Parathyroid adenoma (tissue), 2 donors: ENCODE measurements at regions not wholly inside any gene's neighbourhood (a gene's known extent, or its start where the extent isn't known, plus 50 kb on each side); places are given as distances from the start of the nearest gene placed in this dataset.

Source experiments
- H2AFZ ChIP-seq: fragments of 300-600 bp; sonication (generic); one replicate; pipeline ENCODE4 v1.7.0; 2017; ENCODE audit warnings: antibody characterized with exemption, mild to moderate bottlenecking
- H3K27ac ChIP-seq: fragments of 300-600 bp; sonication (generic); one replicate; pipeline ENCODE4 v1.7.0; 2017
- H3K27me3 ChIP-seq: fragments of 300-600 bp; sonication (generic); one replicate; pipeline ENCODE4 v1.7.0; 2017; ENCODE audit warnings: low read length; ENCODE audit not compliant: control insufficient read depth, insufficient read depth
- H3K36me3 ChIP-seq: fragments of 300-600 bp; sonication (generic); one replicate; pipeline ENCODE4 v1.7.0; 2017; ENCODE audit warnings: low read length; ENCODE audit not compliant: control insufficient read depth, insufficient read depth
- H3K4me1 ChIP-seq: fragments of 300-600 bp; sonication (generic); one replicate; pipeline ENCODE4 v1.7.0; 2017; ENCODE audit warnings: control low read depth
- H3K4me2 ChIP-seq: fragments of 300-600 bp; sonication (generic); one replicate; pipeline ENCODE4 v1.7.0; 2017; ENCODE audit warnings: low read length
- H3K4me3 ChIP-seq: fragments of 300-600 bp; sonication (generic); one replicate; pipeline ENCODE4 v1.7.0; 2017; ENCODE audit warnings: low read depth, low read length
- H3K79me2 ChIP-seq: fragments of 300-600 bp; sonication (generic); one replicate; pipeline ENCODE4 v1.7.0; 2017; ENCODE audit warnings: control low read depth
- H3K9ac ChIP-seq: fragments of 300-600 bp; sonication (generic); one replicate; pipeline ENCODE4 v1.7.0; 2017; ENCODE audit warnings: mild to moderate bottlenecking
- H3K9me3 ChIP-seq: fragments of 300-600 bp; sonication (generic); one replicate; pipeline ENCODE4 v1.7.0; 2017; ENCODE audit warnings: low read length; ENCODE audit not compliant: control insufficient read depth
- CTCF ChIP-seq: fragments of 300-600 bp; sonication (generic); IDR thresholded peaks from one replicate; pipeline ENCODE4 v1.7.0; 2017; ENCODE audit warnings: antibody characterized with exemption, mild to moderate bottlenecking
- donor health status: primary hyperparathyroidism.

GRCh38 chr5:29833394-29833793 lies 1360.1 kb upstream of the CDH6 start:
- Histone ChIP-seq H3K4me3 (no peak overlapping the region), H3K27me3 (no peaks in the 10 kb centered on the region), H3K4me2 (no peak overlapping the region), H3K27ac (no peak overlapping the region), H3K9me3 (no peaks in the 10 kb centered on the region), H3K9ac (no peak overlapping the region), H3K79me2 (no peaks in the 10 kb centered on the region), H3K4me1 (no peaks in the 10 kb centered on the region), H3K36me3 (no peaks in the 10 kb centered on the region), H2AFZ (no peak overlapping the region)
- no peak for TF ChIP-seq CTCF

GRCh38 chr5:29822521-29822920 lies 1371.0 kb upstream of the CDH6 start:
- H3K79me2 ChIP-seq = no peaks in the 10 kb centered on the region
- no peak overlapping the region for H2AFZ ChIP-seq
- no peaks in the 10 kb centered on the region for H3K36me3 ChIP-seq
- H3K4me2 ChIP-seq = no peak overlapping the region
- no peaks in the 10 kb centered on the region for H3K4me1 ChIP-seq
- TF ChIP-seq CTCF = no peak
- no peaks in the 10 kb centered on the region for H3K27me3 ChIP-seq
- no peak overlapping the region for H3K9ac ChIP-seq
- no peaks in the 10 kb centered on the region for H3K9me3 ChIP-seq
- no peak overlapping the region for H3K27ac ChIP-seq
- H3K4me3 ChIP-seq = no peak overlapping the region

- no peak for TF ChIP-seq CTCF
- no peaks in the 10 kb centered on the region for H3K4me1 ChIP-seq
- H3K4me3 ChIP-seq = no peak overlapping the region
- no peak overlapping the region for H3K9ac ChIP-seq
- no peaks in the 10 kb centered on the region for H3K9me3 ChIP-seq
- no peaks in the 10 kb centered on the region for H3K36me3 ChIP-seq
- no peaks in the 10 kb centered on the region for H3K27me3 ChIP-seq
- H3K79me2 ChIP-seq = no peaks in the 10 kb centered on the region
- no peak overlapping the region for H2AFZ ChIP-seq
- H3K27ac ChIP-seq = no peak overlapping the region
- no peak overlapping the region for H3K4me2 ChIP-seq
Observed at GRCh38 chr5:29811914-29812679, 1381.4 kb upstream of the CDH6 start.

GRCh38 chr5:29805804-29806203 lies 1387.7 kb upstream of the CDH6 start:
- Histone ChIP-seq H2AFZ (no peak overlapping the region), H3K79me2 (no peaks in the 10 kb centered on the region), H3K27ac (no peak overlapping the region), H3K4me2 (no peak overlapping the region), H3K9me3 (no peaks in the 10 kb centered on the region), H3K4me1 (no peaks in the 10 kb centered on the region), H3K9ac (no peak overlapping the region), H3K36me3 (no peaks in the 10 kb centered on the region), H3K27me3 (no peaks in the 10 kb centered on the region), H3K4me3 (no peak overlapping the region)
- TF ChIP-seq CTCF = no peak

- H3K27me3 ChIP-seq = no peaks in the 10 kb centered on the region
- H3K9me3 ChIP-seq = no peaks in the 10 kb centered on the region
- H2AFZ ChIP-seq = no peak overlapping the region
- no peak overlapping the region for H3K27ac ChIP-seq
- no peak overlapping the region for H3K4me3 ChIP-seq
- H3K4me2 ChIP-seq = no peak overlapping the region
- no peaks in the 10 kb centered on the region for H3K4me1 ChIP-seq
- H3K79me2 ChIP-seq = no peaks in the 10 kb centered on the region
- H3K9ac ChIP-seq = no peak overlapping the region
- H3K36me3 ChIP-seq = no peaks in the 10 kb centered on the region
- no peak for TF ChIP-seq CTCF
Observed at GRCh38 chr5:29800752-29801151, 1392.7 kb upstream of the CDH6 start.
